Endothelial cell (in vitro differentiated cells): ENCODE measurements at regions not wholly inside any gene's neighbourhood (a gene's known extent, or its start where the extent isn't known, plus 50 kb on each side); places are given as distances from the start of the nearest gene placed in this dataset.

Experiments used
- DNase-seq: peaks from one replicate; pipeline ENCODE4 v3.0.0; 2021; ENCODE audit warnings: low spot score
- H3K27ac Mint-ChIP-seq: one replicate; pipeline ENCODE4 v1.8.0; 2021; ENCODE audit warnings: mixed read lengths, inconsistent platforms; ENCODE audit not compliant: unreplicated experiment
- H3K27me3 Mint-ChIP-seq: one replicate; pipeline ENCODE4 v1.8.0; 2021; ENCODE audit warnings: mild to moderate bottlenecking, moderate library complexity, mixed read lengths, inconsistent platforms; ENCODE audit not compliant: unreplicated experiment
- H3K36me3 Mint-ChIP-seq: one replicate; pipeline ENCODE4 v1.8.0; 2021; ENCODE audit warnings: mild to moderate bottlenecking, low read depth, mixed read lengths, inconsistent platforms; ENCODE audit not compliant: unreplicated experiment
- H3K4me1 Mint-ChIP-seq: one replicate; pipeline ENCODE4 v1.8.0; 2021; ENCODE audit warnings: mild to moderate bottlenecking, mixed read lengths, inconsistent platforms; ENCODE audit not compliant: unreplicated experiment
- H3K4me3 Mint-ChIP-seq: one replicate; pipeline ENCODE4 v1.8.0; 2021; ENCODE audit warnings: mild to moderate bottlenecking, mixed read lengths, inconsistent platforms; ENCODE audit not compliant: unreplicated experiment
- H3K9me3 Mint-ChIP-seq: one replicate; pipeline ENCODE4 v1.8.0; 2021; ENCODE audit warnings: mixed read lengths, inconsistent platforms; ENCODE audit not compliant: unreplicated experiment
- CTCF ChIP-seq: fragments of 200-600 bp; sonication (generic); IDR thresholded peaks from one replicate; pipeline ENCODE4 v1.5.0; 2021; ENCODE audit warnings: antibody characterized with exemption; ENCODE audit not compliant: unreplicated experiment

GRCh38 chr12:58765653-58766512, 154.4 kb downstream of the LRIG3 start:
- Mint-ChIP-seq H3K4me1 (no peaks in the 10 kb centered on the region), H3K9me3 (no peaks in the 10 kb centered on the region), H3K27ac (no peak overlapping the region), H3K27me3 (peaks cover 4% of the 10 kb centered on the region), H3K4me3 (no peak overlapping the region), H3K36me3 (no peaks in the 10 kb centered on the region)
- no peak for TF ChIP-seq CTCF
- DNase-seq: no peak

GRCh38 chr12:58766513-58766870, 153.8 kb downstream of the LRIG3 start:
- DNase-seq: no peak
- Mint-ChIP-seq H3K9me3 (no peaks in the 10 kb centered on the region), H3K36me3 (no peaks in the 10 kb centered on the region), H3K27me3 (peaks cover 4% of the 10 kb centered on the region), H3K4me3 (no peak overlapping the region), H3K27ac (no peak overlapping the region), H3K4me1 (no peaks in the 10 kb centered on the region)
- no peak for TF ChIP-seq CTCF

- Mint-ChIP-seq H3K4me1 (no peaks in the 10 kb centered on the region), H3K9me3 (no peaks in the 10 kb centered on the region), H3K27ac (no peak overlapping the region), H3K4me3 (no peak overlapping the region), H3K36me3 (no peaks in the 10 kb centered on the region), H3K27me3 (peaks cover 2% of the 10 kb centered on the region)
- TF ChIP-seq CTCF: no peak
- no peak for DNase-seq
Observed at GRCh38 chr12:58767496-58767895, 152.8 kb downstream of the LRIG3 start.

GRCh38 chr12:58773986-58774385, 146.3 kb downstream of the LRIG3 start:
- H3K9me3 Mint-ChIP-seq: no peaks in the 10 kb centered on the region
- no peak overlapping the region for H3K4me3 Mint-ChIP-seq
- no peak for DNase-seq
- no peaks in the 10 kb centered on the region for H3K27me3 Mint-ChIP-seq
- no peak overlapping the region for H3K27ac Mint-ChIP-seq
- no peaks in the 10 kb centered on the region for H3K4me1 Mint-ChIP-seq
- H3K36me3 Mint-ChIP-seq: no peaks in the 10 kb centered on the region
- no peak for TF ChIP-seq CTCF

- no peak overlapping the region for H3K27ac Mint-ChIP-seq
- no peaks in the 10 kb centered on the region for H3K4me1 Mint-ChIP-seq
- H3K4me3 Mint-ChIP-seq: no peak overlapping the region
- no peaks in the 10 kb centered on the region for H3K9me3 Mint-ChIP-seq
- no peaks in the 10 kb centered on the region for H3K27me3 Mint-ChIP-seq
- no peak for TF ChIP-seq CTCF
- H3K36me3 Mint-ChIP-seq: no peaks in the 10 kb centered on the region
- DNase-seq: no peak
Observed at GRCh38 chr12:58774731-58775130, 145.6 kb downstream of the LRIG3 start.
